NT2/D1 (cell line): ENCODE measurements at regions not wholly inside any gene's neighbourhood (a gene's known extent, or its start where the extent isn't known, plus 50 kb on each side); places are given as distances from the start of the nearest gene placed in this dataset.

Source experiments
- SUZ12 ChIP-seq: IDR thresholded peaks from 2 replicates; pipeline ENCODE4 v1.6.1; 2011; ENCODE audit not compliant: insufficient read length, insufficient read depth; ENCODE audit errors: extremely low read depth
- ZNF274 ChIP-seq: IDR thresholded peaks from 2 replicates; pipeline ENCODE4 v1.6.1; 2011; ENCODE audit warnings: mild to moderate bottlenecking, low read depth, low read length

DNA sequence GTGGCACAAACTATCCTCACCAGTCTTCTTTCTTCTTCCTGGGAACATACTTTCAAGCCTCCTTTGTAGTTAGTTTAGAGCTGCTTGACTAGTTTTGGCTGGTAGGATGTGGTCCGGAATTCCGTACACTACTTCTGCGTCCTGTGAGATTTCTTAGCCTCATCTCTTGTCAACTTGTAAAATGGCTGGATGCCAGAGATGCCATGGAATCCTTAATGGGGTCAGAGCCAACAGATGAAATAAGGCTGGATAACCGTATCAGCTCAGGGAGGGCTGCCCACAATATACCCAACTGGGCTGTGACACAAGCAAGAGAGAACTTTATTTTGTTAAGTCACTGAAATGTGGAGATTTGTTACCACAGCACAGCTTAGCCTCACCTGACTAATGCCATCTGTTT is 466.9 kb upstream of the MDFIC2 start:
- no peak for TF ChIP-seq SUZ12
- TF ChIP-seq ZNF274 = no peak
